Upper lobe of left lung (tissue), 6 donors: ENCODE measurements at regions not wholly inside any gene's neighbourhood (a gene's known extent, or its start where the extent isn't known, plus 50 kb on each side); places are given as distances from the start of the nearest gene placed in this dataset.

ENCODE experiments used
- ATAC-seq, 2 donors: fragments of 200-7000 bp; cut with Tn5 transposase; one replicate each; pipeline ENCODE4 v1.9.1; 2022; ENCODE audit warnings: mild to moderate bottlenecking in 2 of 2, moderate library complexity in 2 of 2; ENCODE audit not compliant: low FRiP score in 2 of 2
- DNase-seq, 2 donors: peaks; one replicate each; pipeline ENCODE4 v3.0.0-alpha.2; 2019 to 2020
- H3K27ac ChIP-seq, 4 donors: fragments of 200-600 bp; sonication (generic); one replicate each; pipeline ENCODE4 v1.5.1; 2016 to 2019
- H3K27me3 ChIP-seq, 4 donors: fragments of 200-600 bp; sonication (generic); one replicate each; pipeline ENCODE4 v1.5.1; 2017 to 2019
- H3K36me3 ChIP-seq, 4 donors: fragments of 200-600 bp; sonication (generic); one replicate each; pipeline ENCODE4 v1.5.1; 2016 to 2019
- H3K4me1 ChIP-seq, 4 donors: fragments of 200-600 bp; sonication (generic); one replicate each; pipeline ENCODE4 v1.5.1; 2018 to 2019
- H3K4me3 ChIP-seq, 4 donors: fragments of 200-600 bp; sonication (generic); one replicate each; pipeline ENCODE4 v1.5.1; 2017 to 2019; ENCODE audit warnings: mild to moderate bottlenecking in 2 of 4, moderate library complexity in 1 of 4
- H3K9me3 ChIP-seq, 4 donors: fragments of 200-600 bp; sonication (generic); one replicate each; pipeline ENCODE4 v1.5.1; 2018 to 2019
- CTCF ChIP-seq, 6 experiments: fragments of 450-650 bp in 4 of 6; fragments of 200-600 bp in 2 of 6; sonication (generic) in 2 of 6; IDR thresholded peaks; one replicate each; pipeline ENCODE4 v1.5.1; 2016 to 2019; ENCODE audit warnings: antibody characterized with exemption in 6 of 6
- EP300 ChIP-seq, 4 donors: sonication (generic); formaldehyde crosslinking; IDR thresholded peaks; one replicate each; pipeline ENCODE4 v1.5.1; 2017; ENCODE audit warnings: antibody characterized with exemption in 4 of 4, control low read depth in 2 of 4
- POLR2A ChIP-seq, 4 donors: fragments of 450-650 bp; IDR thresholded peaks; one replicate each; pipeline ENCODE4 v1.5.1; 2016 to 2017; ENCODE audit warnings: antibody characterized with exemption in 4 of 4, mild to moderate bottlenecking in 2 of 4
- POLR2AphosphoS5 ChIP-seq, 2 donors: sonication (generic); formaldehyde crosslinking; IDR thresholded peaks; one replicate each; pipeline ENCODE4 v1.5.1; 2017; ENCODE audit warnings: antibody characterized with exemption in 2 of 2
- WGBS, 2 donors: methylation state at CpG; one replicate each; pipeline ENCODE4 v1.1.5; 2017 to 2018; 5-methylcytosine and 5-hydroxymethylcytosine counted together
- donor health status: DM: no; HTN: no; CAD: no; lungs with moderate emphysema.
- donor health status: DM: no; HTN: yes; CAD: no; lungs with severe emphysema.

- no peak for ATAC-seq
- no peak overlapping the region for H3K4me3 ChIP-seq
- TF ChIP-seq EP300 (IDR thresholded peaks at IDR 0.05) (no peak), CTCF (IDR thresholded peaks at IDR 0.05) (no peak), POLR2AphosphoS5 (IDR thresholded peaks at IDR 0.05) (no peak), POLR2A (IDR thresholded peaks at IDR 0.05) (no peak)
Observed at GRCh38 chr18:61148322-61148721, 184.9 kb upstream of the CDH20 start.

GRCh38 chr18:61149786-61150185, 183.4 kb upstream of the CDH20 start:
- Histone ChIP-seq H3K9me3 (peaks cover 0 to 19% (median 0%) of the 10 kb centered on the region in 4 donors), H3K27ac (no peak overlapping the region), H3K4me3 (no peak overlapping the region), H3K36me3 (no peaks in the 10 kb centered on the region), H3K4me1 (no peaks in the 10 kb centered on the region), H3K27me3 (no peaks in the 10 kb centered on the region)
- DNase-seq, result no peak
- 90 to 94% methylated on average over 5 of the region's 5 CpGs for WGBS, 2 donors
- ATAC-seq, result no peak
- TF ChIP-seq POLR2A (IDR thresholded peaks at IDR 0.05) (no peak), POLR2AphosphoS5 (IDR thresholded peaks at IDR 0.05) (no peak), CTCF (IDR thresholded peaks at IDR 0.05) (no peak), EP300 (IDR thresholded peaks at IDR 0.05) (no peak)

More at GRCh38 chr18:61148322-61148721, 184.9 kb upstream of the CDH20 start:
- Histone ChIP-seq H3K9me3 (peaks cover 0 to 19% (median 3%) of the 10 kb centered on the region in 4 donors), H3K4me1 (no peaks in the 10 kb centered on the region), H3K36me3 (no peaks in the 10 kb centered on the region), H3K27me3 (no peaks in the 10 kb centered on the region), H3K27ac (no peak overlapping the region)
- no peak for DNase-seq

- 76 to 86% methylated on average over 3 of the region's 3 CpGs for WGBS, 2 donors
- Histone ChIP-seq H3K27me3 (no peaks in the 10 kb centered on the region), H3K36me3 (no peaks in the 10 kb centered on the region), H3K27ac (no peak overlapping the region), H3K4me1 (no peaks in the 10 kb centered on the region), H3K4me3 (no peak overlapping the region), H3K9me3 (no peaks in the 10 kb centered on the region)
- TF ChIP-seq CTCF (IDR thresholded peaks at IDR 0.05), result no peak
- no peak for TF ChIP-seq POLR2A (IDR thresholded peaks at IDR 0.05)
- no peak for TF ChIP-seq POLR2AphosphoS5 (IDR thresholded peaks at IDR 0.05)
- TF ChIP-seq EP300 (IDR thresholded peaks at IDR 0.05), result no peak
- ATAC-seq (no peak), DNase-seq (no peak)
Observed at GRCh38 chr18:61153571-61153970, 179.7 kb upstream of the CDH20 start.

GRCh38 chr18:61154866-61155265, 178.4 kb upstream of the CDH20 start:
- H3K27me3 ChIP-seq, result no peaks in the 10 kb centered on the region
- H3K9me3 ChIP-seq, result no peaks in the 10 kb centered on the region
- DNase-seq (no peak), ATAC-seq (no peak)
- no peaks in the 10 kb centered on the region for H3K4me1 ChIP-seq
- H3K27ac ChIP-seq, result no peak overlapping the region
- no peaks in the 10 kb centered on the region for H3K36me3 ChIP-seq
- no peak for TF ChIP-seq POLR2A (IDR thresholded peaks at IDR 0.05)
- no peak for TF ChIP-seq POLR2AphosphoS5 (IDR thresholded peaks at IDR 0.05)
- no peak for TF ChIP-seq CTCF (IDR thresholded peaks at IDR 0.05)
- no peak for TF ChIP-seq EP300 (IDR thresholded peaks at IDR 0.05)
- no peak overlapping the region for H3K4me3 ChIP-seq
- WGBS, 2 donors, result 76 to 90% methylated on average over 3 of the region's 3 CpGs

- no peaks in the 10 kb centered on the region for H3K4me1 ChIP-seq
- WGBS, 2 donors, result 73 to 75% methylated on average over 3 of the region's 3 CpGs
- ATAC-seq (no peak), DNase-seq (no peak)
- no peaks in the 10 kb centered on the region for H3K9me3 ChIP-seq
- H3K27me3 ChIP-seq, result no peaks in the 10 kb centered on the region
- TF ChIP-seq POLR2AphosphoS5 (IDR thresholded peaks at IDR 0.05) (no peak), EP300 (IDR thresholded peaks at IDR 0.05) (no peak), CTCF (IDR thresholded peaks at IDR 0.05) (no peak), POLR2A (IDR thresholded peaks at IDR 0.05) (no peak)
- H3K4me3 ChIP-seq, result no peak overlapping the region
- no peak overlapping the region for H3K27ac ChIP-seq
- no peaks in the 10 kb centered on the region for H3K36me3 ChIP-seq
Observed at GRCh38 chr18:61155586-61155985, 177.6 kb upstream of the CDH20 start.
